GM23338 (cell line): ENCODE measurements at regions not wholly inside any gene's neighbourhood (a gene's known extent, or its start where the extent isn't known, plus 50 kb on each side); places are given as distances from the start of the nearest gene placed in this dataset.
"Not testable (repeated sequence)": the region's sequence is repeated elsewhere in the genome, so short reads cannot be mapped to it uniquely, and the experiment has no call there.

Experiments
- EZH2 ChIP-seq: fragments of 200-600 bp; sonication (generic); IDR thresholded peaks from one replicate; pipeline ENCODE4 v1.8.0; 2017; ENCODE audit warnings: antibody characterized with exemption, mild to moderate bottlenecking, low read depth; ENCODE audit not compliant: unreplicated experiment
- TF ChIP-seq, protein P1 (sequence below), 2 experiments: fragments of 200-600 bp in 1 of 2; sonication (generic) in 1 of 2; conservative IDR thresholded peaks; 2 replicates each; pipeline versions ENCODE4 v1.5.1 to v1.6.1; 2016 to 2017; ENCODE audit warnings: antibody characterized with exemption in 2 of 2, low read depth in 2 of 2, mild to moderate bottlenecking in 2 of 2, moderate library complexity in 1 of 2

DNA sequence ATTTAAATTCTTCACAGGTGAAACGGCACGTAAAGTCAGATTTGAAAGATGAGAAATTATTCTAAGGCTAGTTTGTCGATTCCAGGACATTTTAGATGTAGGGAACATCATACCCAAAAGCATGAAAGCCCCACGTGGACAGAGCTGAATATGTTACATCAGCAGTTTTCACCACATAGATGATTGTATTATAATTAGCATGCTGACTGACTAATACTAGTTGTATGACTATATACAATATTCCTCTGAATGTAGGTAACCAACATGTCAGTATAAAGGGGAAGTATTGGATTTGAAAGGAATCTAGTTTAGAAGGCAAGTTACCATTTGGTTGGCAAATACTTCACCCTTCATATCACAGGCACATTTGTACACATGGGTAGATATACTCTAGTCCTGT lies 304.6 kb downstream of the UBE2NL start:
- TF ChIP-seq, protein P1, sequence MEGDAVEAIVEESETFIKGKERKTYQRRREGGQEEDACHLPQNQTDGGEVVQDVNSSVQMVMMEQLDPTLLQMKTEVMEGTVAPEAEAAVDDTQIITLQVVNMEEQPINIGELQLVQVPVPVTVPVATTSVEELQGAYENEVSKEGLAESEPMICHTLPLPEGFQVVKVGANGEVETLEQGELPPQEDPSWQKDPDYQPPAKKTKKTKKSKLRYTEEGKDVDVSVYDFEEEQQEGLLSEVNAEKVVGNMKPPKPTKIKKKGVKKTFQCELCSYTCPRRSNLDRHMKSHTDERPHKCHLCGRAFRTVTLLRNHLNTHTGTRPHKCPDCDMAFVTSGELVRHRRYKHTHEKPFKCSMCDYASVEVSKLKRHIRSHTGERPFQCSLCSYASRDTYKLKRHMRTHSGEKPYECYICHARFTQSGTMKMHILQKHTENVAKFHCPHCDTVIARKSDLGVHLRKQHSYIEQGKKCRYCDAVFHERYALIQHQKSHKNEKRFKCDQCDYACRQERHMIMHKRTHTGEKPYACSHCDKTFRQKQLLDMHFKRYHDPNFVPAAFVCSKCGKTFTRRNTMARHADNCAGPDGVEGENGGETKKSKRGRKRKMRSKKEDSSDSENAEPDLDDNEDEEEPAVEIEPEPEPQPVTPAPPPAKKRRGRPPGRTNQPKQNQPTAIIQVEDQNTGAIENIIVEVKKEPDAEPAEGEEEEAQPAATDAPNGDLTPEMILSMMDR (conservative IDR thresholded peaks at IDR 0.05; ENCODE audit: low read depth in 2 of 2), result not testable (repeated sequence)
- TF ChIP-seq EZH2, result not testable (repeated sequence)
